BE2C (cell line): ENCODE measurements at regions not wholly inside any gene's neighbourhood (a gene's known extent, or its start where the extent isn't known, plus 50 kb on each side); places are given as distances from the start of the nearest gene placed in this dataset.

Experiments used
- DNase-seq: peaks from one replicate; pipeline ENCODE4 v3.0.0-alpha.2; 2020
- H3K27me3 ChIP-seq: fragments of 250-450 bp; sonication (Bioruptor Pico); 2 replicates; pipeline ENCODE4 v1.5.1; 2020; ENCODE audit warnings: mild to moderate bottlenecking
- H3K36me3 ChIP-seq: fragments of 250-450 bp; sonication (Bioruptor Pico); 2 replicates; pipeline ENCODE4 v1.5.1; 2020; ENCODE audit warnings: mild to moderate bottlenecking
- H3K4me1 ChIP-seq: fragments of 250-450 bp; sonication (Bioruptor Pico); 2 replicates; pipeline ENCODE4 v1.5.1; 2020
- H3K4me3 ChIP-seq: 2 replicates; pipeline ENCODE4 v1.5.1; 2011; ENCODE audit warnings: low read depth, low read length
- H3K9me3 ChIP-seq: fragments of 250-450 bp; sonication (Bioruptor Pico); 2 replicates; pipeline ENCODE4 v1.5.1; 2020
- TF ChIP-seq, protein P1 (sequence below): IDR thresholded peaks from 2 replicates; pipeline ENCODE4 v1.5.1; 2012; ENCODE audit warnings: mild to moderate bottlenecking, low read depth, low read length

GRCh38 chr9:73684601-73685000, 532.9 kb downstream of the ANXA1 start:
- H3K27me3 ChIP-seq: no peaks in the 10 kb centered on the region
- TF ChIP-seq, protein P1, sequence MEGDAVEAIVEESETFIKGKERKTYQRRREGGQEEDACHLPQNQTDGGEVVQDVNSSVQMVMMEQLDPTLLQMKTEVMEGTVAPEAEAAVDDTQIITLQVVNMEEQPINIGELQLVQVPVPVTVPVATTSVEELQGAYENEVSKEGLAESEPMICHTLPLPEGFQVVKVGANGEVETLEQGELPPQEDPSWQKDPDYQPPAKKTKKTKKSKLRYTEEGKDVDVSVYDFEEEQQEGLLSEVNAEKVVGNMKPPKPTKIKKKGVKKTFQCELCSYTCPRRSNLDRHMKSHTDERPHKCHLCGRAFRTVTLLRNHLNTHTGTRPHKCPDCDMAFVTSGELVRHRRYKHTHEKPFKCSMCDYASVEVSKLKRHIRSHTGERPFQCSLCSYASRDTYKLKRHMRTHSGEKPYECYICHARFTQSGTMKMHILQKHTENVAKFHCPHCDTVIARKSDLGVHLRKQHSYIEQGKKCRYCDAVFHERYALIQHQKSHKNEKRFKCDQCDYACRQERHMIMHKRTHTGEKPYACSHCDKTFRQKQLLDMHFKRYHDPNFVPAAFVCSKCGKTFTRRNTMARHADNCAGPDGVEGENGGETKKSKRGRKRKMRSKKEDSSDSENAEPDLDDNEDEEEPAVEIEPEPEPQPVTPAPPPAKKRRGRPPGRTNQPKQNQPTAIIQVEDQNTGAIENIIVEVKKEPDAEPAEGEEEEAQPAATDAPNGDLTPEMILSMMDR: no peak
- DNase-seq: no peak
- H3K36me3 ChIP-seq: no peaks in the 10 kb centered on the region
- no peaks in the 10 kb centered on the region; the same call in 1 of the 2 replicates for H3K9me3 ChIP-seq
- H3K4me3 ChIP-seq: no peak overlapping the region
- no peaks in the 10 kb centered on the region for H3K4me1 ChIP-seq

DNA sequence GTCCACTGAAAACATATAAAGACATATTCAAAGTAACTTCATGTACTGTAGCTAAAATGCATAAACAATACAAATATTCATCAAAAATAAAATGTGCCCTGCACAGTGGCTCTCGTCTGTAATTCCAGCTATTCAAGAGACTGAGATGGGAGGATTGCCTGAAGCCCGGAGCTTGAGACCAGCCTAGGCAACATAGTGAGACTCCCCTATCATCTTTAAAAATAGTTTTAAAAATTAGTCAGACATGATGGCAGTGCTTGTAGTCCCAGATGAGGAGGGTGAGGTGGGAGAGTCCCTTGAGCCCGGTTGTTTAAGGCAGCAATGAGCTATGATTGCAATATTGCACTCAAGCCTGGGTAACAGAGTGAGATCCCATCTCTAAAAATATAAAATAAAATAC, 534.1 kb downstream of the ANXA1 start:
- DNase-seq: no peak
- TF ChIP-seq, protein P1: no peak
- Histone ChIP-seq H3K27me3 (no peaks in the 10 kb centered on the region), H3K4me3 (no peak overlapping the region), H3K4me1 (no peaks in the 10 kb centered on the region), H3K9me3 (no peaks in the 10 kb centered on the region; the same call in 1 of the 2 replicates), H3K36me3 (no peaks in the 10 kb centered on the region)

GRCh38 chr9:73689051-73689870, 537.6 kb downstream of the ANXA1 start:
- no peaks in the 10 kb centered on the region for H3K36me3 ChIP-seq
- no peaks in the 10 kb centered on the region for H3K4me1 ChIP-seq
- H3K27me3 ChIP-seq: no peaks in the 10 kb centered on the region
- no peak overlapping the region for H3K4me3 ChIP-seq
- H3K9me3 ChIP-seq: no peaks in the 10 kb centered on the region
- no peak for DNase-seq
- TF ChIP-seq, protein P1: no peak

GRCh38 chr9:73701415-73702057, 549.9 kb downstream of the ANXA1 start:
- Histone ChIP-seq H3K27me3 (no peaks in the 10 kb centered on the region), H3K36me3 (no peaks in the 10 kb centered on the region), H3K4me3 (no peak overlapping the region), H3K4me1 (no peaks in the 10 kb centered on the region), H3K9me3 (no peaks in the 10 kb centered on the region; the same call in 1 of the 2 replicates)
- TF ChIP-seq, protein P1: no peak
- DNase-seq: no peak

GRCh38 chr9:73714294-73714693, 562.6 kb downstream of the ANXA1 start:
- Histone ChIP-seq H3K36me3 (no peaks in the 10 kb centered on the region), H3K4me3 (no peak overlapping the region), H3K4me1 (no peaks in the 10 kb centered on the region), H3K9me3 (no peaks in the 10 kb centered on the region), H3K27me3 (no peaks in the 10 kb centered on the region)
- no peak for DNase-seq
- TF ChIP-seq, protein P1: no peak

DNA sequence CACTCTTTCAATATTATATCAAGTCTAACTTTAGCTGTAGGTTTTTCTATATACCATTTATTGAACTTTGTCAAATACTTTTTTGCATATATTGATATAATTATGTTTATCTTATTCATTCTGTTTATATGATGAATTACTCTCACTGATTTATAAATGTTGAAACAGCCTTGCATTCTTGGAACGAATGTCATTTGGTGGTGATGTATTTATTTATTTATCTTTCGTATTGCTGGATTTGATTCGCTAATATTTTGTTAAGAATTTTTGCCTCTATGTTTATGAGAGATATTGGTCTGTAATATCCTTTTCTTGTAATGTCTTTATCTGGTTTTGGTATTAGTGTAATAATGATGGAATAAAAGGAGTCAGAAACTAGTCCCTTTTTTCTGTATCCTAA, 563.9 kb downstream of the ANXA1 start:
- Histone ChIP-seq H3K36me3 (no peaks in the 10 kb centered on the region), H3K4me3 (no peak overlapping the region), H3K4me1 (no peaks in the 10 kb centered on the region), H3K27me3 (no peaks in the 10 kb centered on the region), H3K9me3 (no peaks in the 10 kb centered on the region)
- DNase-seq: no peak
- TF ChIP-seq, protein P1: no peak
